ENCODE measurements at regions not wholly inside any gene's neighbourhood (a gene's known extent, or its start where the extent isn't known, plus 50 kb on each side); places are given as distances from the start of the nearest gene placed in this dataset.

GRCh38 chr15:70479056-70479455, 284.3 kb downstream of the UACA start:
- no peak overlapping the region for H3K4me3 ChIP-seq (ENCODE audit: low read depth, low read length)
- TF ChIP-seq MAX (IDR thresholded peaks at IDR 0.05; ENCODE audit: low read depth, low read length) (no peak), CTCF (IDR thresholded peaks at IDR 0.05; ENCODE audit: low read depth, low read length) (no peak), POLR2A (IDR thresholded peaks at IDR 0.05; ENCODE audit: extremely low read depth, insufficient read length) (no peak), MYC (IDR thresholded peaks at IDR 0.05; ENCODE audit: low read depth, low read length) (no peak)
- DNase-seq (ENCODE audit: low read depth), result peak; percentile 62

GRCh38 chr15:70478251-70478990, 284.9 kb downstream of the UACA start:
- peak; percentile 60 for DNase-seq (ENCODE audit: low read depth)
- H3K4me3 ChIP-seq (ENCODE audit: low read depth, low read length), result no peak overlapping the region
- TF ChIP-seq MAX (IDR thresholded peaks at IDR 0.05; ENCODE audit: low read depth, low read length) (peak; percentile 56), POLR2A (IDR thresholded peaks at IDR 0.05; ENCODE audit: extremely low read depth, insufficient read length) (no peak), MYC (IDR thresholded peaks at IDR 0.05; ENCODE audit: low read depth, low read length) (no peak)

- TF ChIP-seq MYC (IDR thresholded peaks at IDR 0.05; ENCODE audit: low read depth, low read length) (no peak), POLR2A (IDR thresholded peaks at IDR 0.05; ENCODE audit: extremely low read depth, insufficient read length) (no peak), CTCF (IDR thresholded peaks at IDR 0.05; ENCODE audit: low read depth, low read length) (no peak), MAX (IDR thresholded peaks at IDR 0.05; ENCODE audit: low read depth, low read length) (no peak)
- H3K4me3 ChIP-seq (ENCODE audit: low read depth, low read length), result no peak overlapping the region
- no peak for DNase-seq (ENCODE audit: low read depth)
Measured at GRCh38 chr15:70477750-70478250, 285.6 kb downstream of the UACA start.

- H3K4me3 ChIP-seq (ENCODE audit: low read depth, low read length), result no peak overlapping the region
- DNase-seq (ENCODE audit: low read depth), result no peak
- TF ChIP-seq MYC (IDR thresholded peaks at IDR 0.05; ENCODE audit: low read depth, low read length) (no peak), MAX (IDR thresholded peaks at IDR 0.05; ENCODE audit: low read depth, low read length) (no peak), CTCF (IDR thresholded peaks at IDR 0.05; ENCODE audit: low read depth, low read length) (no peak), POLR2A (IDR thresholded peaks at IDR 0.05; ENCODE audit: extremely low read depth, insufficient read length) (no peak)
Measured at GRCh38 chr15:70476441-70476840, 286.9 kb downstream of the UACA start.

GRCh38 chr15:70475921-70476320, 287.4 kb downstream of the UACA start:
- TF ChIP-seq CTCF (IDR thresholded peaks at IDR 0.05; ENCODE audit: low read depth, low read length) (no peak), MYC (IDR thresholded peaks at IDR 0.05; ENCODE audit: low read depth, low read length) (no peak), MAX (IDR thresholded peaks at IDR 0.05; ENCODE audit: low read depth, low read length) (no peak), POLR2A (IDR thresholded peaks at IDR 0.05; ENCODE audit: extremely low read depth, insufficient read length) (no peak)

GRCh38 chr15:70475407-70475781, 288.0 kb downstream of the UACA start:
- no peak for DNase-seq (ENCODE audit: low read depth)
- peak overlapping the region; percentile 37 for H3K4me3 ChIP-seq (ENCODE audit: low read depth, low read length)
- TF ChIP-seq CTCF (IDR thresholded peaks at IDR 0.05; ENCODE audit: low read depth, low read length) (no peak), MYC (IDR thresholded peaks at IDR 0.05; ENCODE audit: low read depth, low read length) (no peak), POLR2A (IDR thresholded peaks at IDR 0.05; ENCODE audit: extremely low read depth, insufficient read length) (no peak), MAX (IDR thresholded peaks at IDR 0.05; ENCODE audit: low read depth, low read length) (no peak)

More at GRCh38 chr15:70475921-70476320, 287.4 kb downstream of the UACA start:
- H3K4me3 ChIP-seq (ENCODE audit: low read depth, low read length), result no peak overlapping the region
- no peak for DNase-seq (ENCODE audit: low read depth)
